ENCODE measurements at regions not wholly inside any gene's neighbourhood (a gene's known extent, or its start where the extent isn't known, plus 50 kb on each side); places are given as distances from the start of the nearest gene placed in this dataset.

- TF ChIP-seq CTCF (conservative IDR thresholded peaks at IDR 0.05), result no peak
- TF ChIP-seq ZFX (IDR thresholded peaks at IDR 0.05), result no peak
These were observed 252.5 kb upstream of the TANK start for GRCh38 chr2:160907738-160908137.

All from C4-2B (cell line).